PC-3 (cell line): ENCODE measurements at regions not wholly inside any gene's neighbourhood (a gene's known extent, or its start where the extent isn't known, plus 50 kb on each side); places are given as distances from the start of the nearest gene placed in this dataset.

Experiments
- CTCF ChIP-seq: fragments of 300-600 bp; sonication (generic); conservative IDR thresholded peaks from 2 replicates; pipeline ENCODE4 v1.5.1; 2017; ENCODE audit warnings: antibody characterized with exemption, low read depth, mild to moderate bottlenecking, low read length
- EZH2 ChIP-seq: fragments of 300-600 bp; sonication (generic); IDR thresholded peaks from one replicate; pipeline ENCODE4 v1.6.1; 2017; ENCODE audit warnings: antibody characterized with exemption, mild to moderate bottlenecking, low read length; ENCODE audit not compliant: unreplicated experiment
- EZH2phosphoT487 ChIP-seq: fragments of 300-600 bp; sonication (generic); IDR thresholded peaks from 2 replicates; pipeline ENCODE4 v1.6.1; 2018; ENCODE audit warnings: mild to moderate bottlenecking, antibody characterized with exemption, low read length, borderline replicate concordance

DNA sequence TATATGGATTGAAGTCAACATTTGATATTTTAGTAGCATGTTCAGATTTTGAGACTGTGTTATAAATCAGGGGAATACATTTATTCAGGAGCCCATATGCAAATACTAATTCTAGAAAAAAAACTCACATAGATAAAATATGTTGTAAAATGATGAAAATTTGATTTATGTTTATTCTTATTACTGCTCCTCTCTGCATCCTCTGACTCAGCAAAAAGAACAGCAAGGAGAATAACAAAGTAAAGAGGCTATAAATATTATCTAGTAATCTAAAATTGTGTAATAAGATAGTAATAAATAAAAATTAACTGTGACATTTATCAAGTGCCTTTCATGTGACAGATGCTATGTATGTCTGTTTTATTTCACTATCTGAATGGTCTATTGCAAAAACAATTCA, 507.2 kb upstream of the ANO3 start:
- TF ChIP-seq CTCF (no peak), EZH2 (no peak), EZH2phosphoT487 (no peak)
